ENCODE measurements at regions not wholly inside any gene's neighbourhood (a gene's known extent, or its start where the extent isn't known, plus 50 kb on each side); places are given as distances from the start of the nearest gene placed in this dataset.
"Not testable (repeated sequence)": the region's sequence is repeated elsewhere in the genome, so short reads cannot be mapped to it uniquely, and the experiment has no call there.

DNA sequence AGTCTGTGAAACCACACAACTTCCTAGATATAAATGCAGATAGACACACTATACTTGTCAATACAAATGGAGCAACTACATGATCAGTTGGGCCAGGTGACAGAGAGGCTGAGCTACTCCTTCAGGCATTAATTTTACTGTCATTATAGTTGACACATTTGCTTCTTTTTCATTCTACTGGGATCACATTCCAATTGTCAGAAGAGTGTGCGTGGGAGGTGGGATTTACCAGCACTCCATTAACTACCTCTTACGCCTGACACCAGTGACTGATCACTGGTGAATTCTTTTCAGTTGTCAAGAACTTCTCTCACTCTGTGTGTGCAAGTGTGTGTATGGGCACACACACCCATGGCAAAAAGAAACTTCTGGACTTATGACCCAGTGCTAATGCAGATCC lies 94.2 kb upstream of the DIAPH2 start:
- Histone ChIP-seq H3K27me3 (ENCODE audit: control insufficient read depth, insufficient read depth, low read length) (no peaks in the 10 kb centered on the region), H3K36me3 (ENCODE audit: control insufficient read depth, insufficient read depth, low read length) (no peaks in the 10 kb centered on the region), H3K27ac (ENCODE audit: low read length) (no peak overlapping the region), H3K9me3 (ENCODE audit: control insufficient read depth, insufficient read depth, low read depth, low read length) (no peaks in the 10 kb centered on the region), H3K4me3 (ENCODE audit: low read depth in 2 of 2, low read length in 2 of 2) (no peak overlapping the region), H3K4me1 (ENCODE audit: control insufficient read depth, insufficient read depth, low read length) (no peaks in the 10 kb centered on the region)
- ChIA-PET CTCF (no interaction called here), POLR2A (no interaction called here)
- TF ChIP-seq, protein P1, sequence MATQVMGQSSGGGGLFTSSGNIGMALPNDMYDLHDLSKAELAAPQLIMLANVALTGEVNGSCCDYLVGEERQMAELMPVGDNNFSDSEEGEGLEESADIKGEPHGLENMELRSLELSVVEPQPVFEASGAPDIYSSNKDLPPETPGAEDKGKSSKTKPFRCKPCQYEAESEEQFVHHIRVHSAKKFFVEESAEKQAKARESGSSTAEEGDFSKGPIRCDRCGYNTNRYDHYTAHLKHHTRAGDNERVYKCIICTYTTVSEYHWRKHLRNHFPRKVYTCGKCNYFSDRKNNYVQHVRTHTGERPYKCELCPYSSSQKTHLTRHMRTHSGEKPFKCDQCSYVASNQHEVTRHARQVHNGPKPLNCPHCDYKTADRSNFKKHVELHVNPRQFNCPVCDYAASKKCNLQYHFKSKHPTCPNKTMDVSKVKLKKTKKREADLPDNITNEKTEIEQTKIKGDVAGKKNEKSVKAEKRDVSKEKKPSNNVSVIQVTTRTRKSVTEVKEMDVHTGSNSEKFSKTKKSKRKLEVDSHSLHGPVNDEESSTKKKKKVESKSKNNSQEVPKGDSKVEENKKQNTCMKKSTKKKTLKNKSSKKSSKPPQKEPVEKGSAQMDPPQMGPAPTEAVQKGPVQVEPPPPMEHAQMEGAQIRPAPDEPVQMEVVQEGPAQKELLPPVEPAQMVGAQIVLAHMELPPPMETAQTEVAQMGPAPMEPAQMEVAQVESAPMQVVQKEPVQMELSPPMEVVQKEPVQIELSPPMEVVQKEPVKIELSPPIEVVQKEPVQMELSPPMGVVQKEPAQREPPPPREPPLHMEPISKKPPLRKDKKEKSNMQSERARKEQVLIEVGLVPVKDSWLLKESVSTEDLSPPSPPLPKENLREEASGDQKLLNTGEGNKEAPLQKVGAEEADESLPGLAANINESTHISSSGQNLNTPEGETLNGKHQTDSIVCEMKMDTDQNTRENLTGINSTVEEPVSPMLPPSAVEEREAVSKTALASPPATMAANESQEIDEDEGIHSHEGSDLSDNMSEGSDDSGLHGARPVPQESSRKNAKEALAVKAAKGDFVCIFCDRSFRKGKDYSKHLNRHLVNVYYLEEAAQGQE (IDR thresholded peaks at IDR 0.05; ENCODE audit: insufficient read depth in 1 of 2, low read depth in 2 of 2, low read length in 1 of 2) = no peak
- TF ChIP-seq TCF7L2 (IDR thresholded peaks at IDR 0.05; ENCODE audit: low read depth, low read length) (no peak), POLR2AphosphoS5 (IDR thresholded peaks at IDR 0.05; ENCODE audit: low read depth, low read length) (no peak), SIN3A (IDR thresholded peaks at IDR 0.05; ENCODE audit: borderline replicate concordance, insufficient read depth, low read depth, low read length) (no peak)
- TF ChIP-seq, protein P2, sequence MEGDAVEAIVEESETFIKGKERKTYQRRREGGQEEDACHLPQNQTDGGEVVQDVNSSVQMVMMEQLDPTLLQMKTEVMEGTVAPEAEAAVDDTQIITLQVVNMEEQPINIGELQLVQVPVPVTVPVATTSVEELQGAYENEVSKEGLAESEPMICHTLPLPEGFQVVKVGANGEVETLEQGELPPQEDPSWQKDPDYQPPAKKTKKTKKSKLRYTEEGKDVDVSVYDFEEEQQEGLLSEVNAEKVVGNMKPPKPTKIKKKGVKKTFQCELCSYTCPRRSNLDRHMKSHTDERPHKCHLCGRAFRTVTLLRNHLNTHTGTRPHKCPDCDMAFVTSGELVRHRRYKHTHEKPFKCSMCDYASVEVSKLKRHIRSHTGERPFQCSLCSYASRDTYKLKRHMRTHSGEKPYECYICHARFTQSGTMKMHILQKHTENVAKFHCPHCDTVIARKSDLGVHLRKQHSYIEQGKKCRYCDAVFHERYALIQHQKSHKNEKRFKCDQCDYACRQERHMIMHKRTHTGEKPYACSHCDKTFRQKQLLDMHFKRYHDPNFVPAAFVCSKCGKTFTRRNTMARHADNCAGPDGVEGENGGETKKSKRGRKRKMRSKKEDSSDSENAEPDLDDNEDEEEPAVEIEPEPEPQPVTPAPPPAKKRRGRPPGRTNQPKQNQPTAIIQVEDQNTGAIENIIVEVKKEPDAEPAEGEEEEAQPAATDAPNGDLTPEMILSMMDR (IDR thresholded peaks at IDR 0.05) = no peak
- intact Hi-C loops (cut with micrococcal nuclease; ENCODE audit: unreplicated experiment) (no loop called here), in situ Hi-C loops (cut with HindIII; ENCODE audit: low pct_unique_long_range_greater_than_20kb, low sequenced_read_pairs) (no loop called here)
- no TSS peak for BruUV-seq (replicated peaks)
- DNase-seq (ENCODE audit: low read depth, low spot score) = no peak
- ATAC-seq = no peak

DNA sequence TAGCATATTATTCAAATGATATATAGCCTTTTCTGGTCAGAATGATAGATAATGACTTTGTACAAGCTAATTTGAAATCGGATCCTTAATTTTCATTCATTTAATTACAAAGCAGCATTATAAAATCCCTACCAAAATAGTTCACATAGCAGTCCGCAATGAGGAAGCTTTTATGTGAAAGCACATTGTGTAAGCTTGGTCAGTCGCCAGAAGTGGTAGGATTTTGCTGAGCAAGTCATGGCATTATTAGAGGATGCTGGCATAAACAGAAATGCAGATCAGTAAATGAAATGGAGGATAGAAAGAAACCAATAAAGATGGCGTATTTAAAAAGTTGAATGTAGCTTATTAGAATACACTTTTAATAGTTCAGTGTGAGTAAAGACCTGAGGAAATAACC lies 93.2 kb upstream of the DIAPH2 start:
- CTCF ChIA-PET = no interaction called here
- intact Hi-C loops (cut with micrococcal nuclease; ENCODE audit: unreplicated experiment) = no loop called here
- POLR2A ChIA-PET = no interaction called here

DNA sequence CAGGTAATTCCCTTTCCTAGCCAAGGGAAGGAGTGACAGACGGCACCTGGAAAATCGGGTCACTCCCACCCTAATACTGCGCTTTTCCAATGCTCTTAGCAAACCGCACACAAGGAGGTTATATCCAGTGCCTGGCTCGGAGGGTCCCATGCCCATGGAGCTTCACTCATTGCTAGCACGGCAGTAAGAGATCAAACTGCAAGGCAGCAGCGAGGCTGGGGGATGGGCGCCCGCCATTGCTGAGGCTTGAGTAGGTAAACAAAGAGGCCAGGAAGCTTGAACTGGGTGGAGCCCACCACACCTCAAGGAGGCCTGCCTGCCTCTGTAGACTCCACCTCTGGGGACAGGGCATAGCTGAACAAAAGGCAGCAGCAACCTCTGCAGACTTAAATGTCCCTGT lies 86.8 kb upstream of the DIAPH2 start:
- CTCF ChIA-PET; BruUV-seq (replicated peaks); DNase-seq (ENCODE audit: low read depth, low spot score): not testable (repeated sequence)

More for the DNA sequence above, 93.2 kb upstream of the DIAPH2 start:
- Histone ChIP-seq H3K36me3 (ENCODE audit: control insufficient read depth, insufficient read depth, low read length) (no peaks in the 10 kb centered on the region), H3K9me3 (ENCODE audit: control insufficient read depth, insufficient read depth, low read depth, low read length) (no peaks in the 10 kb centered on the region), H3K4me1 (ENCODE audit: control insufficient read depth, insufficient read depth, low read length) (no peaks in the 10 kb centered on the region), H3K27ac (ENCODE audit: low read length) (no peak overlapping the region), H3K27me3 (ENCODE audit: control insufficient read depth, insufficient read depth, low read length) (no peaks in the 10 kb centered on the region), H3K4me3 (ENCODE audit: low read depth in 2 of 2, low read length in 2 of 2) (no peak overlapping the region)
- no TSS peak for BruUV-seq (replicated peaks)
- DNase-seq (ENCODE audit: low read depth, low spot score) (no peak), ATAC-seq (no peak)
- TF ChIP-seq, protein P2 (IDR thresholded peaks at IDR 0.05) = no peak
- TF ChIP-seq SIN3A (IDR thresholded peaks at IDR 0.05; ENCODE audit: borderline replicate concordance, insufficient read depth, low read depth, low read length) = no peak
- TF ChIP-seq POLR2AphosphoS5 (IDR thresholded peaks at IDR 0.05; ENCODE audit: low read depth, low read length) = no peak
- no peak for TF ChIP-seq TCF7L2 (IDR thresholded peaks at IDR 0.05; ENCODE audit: low read depth, low read length)
- TF ChIP-seq, protein P1 (IDR thresholded peaks at IDR 0.05; ENCODE audit: insufficient read depth in 1 of 2, low read depth in 2 of 2, low read length in 1 of 2) = no peak
- in situ Hi-C loops (cut with HindIII; ENCODE audit: low pct_unique_long_range_greater_than_20kb, low sequenced_read_pairs) = no loop called here

More for the DNA sequence above, 86.8 kb upstream of the DIAPH2 start:
- H3K36me3 ChIP-seq (ENCODE audit: control insufficient read depth, insufficient read depth, low read length); H3K4me3 ChIP-seq (ENCODE audit: low read depth in 2 of 2, low read length in 2 of 2); H3K4me1 ChIP-seq (ENCODE audit: control insufficient read depth, insufficient read depth, low read length); POLR2A ChIA-PET; H3K27ac ChIP-seq (ENCODE audit: low read length); H3K9me3 ChIP-seq (ENCODE audit: control insufficient read depth, insufficient read depth, low read depth, low read length); H3K27me3 ChIP-seq (ENCODE audit: control insufficient read depth, insufficient read depth, low read length); ATAC-seq; intact Hi-C loops (cut with micrococcal nuclease; ENCODE audit: unreplicated experiment); in situ Hi-C loops (cut with HindIII; ENCODE audit: low pct_unique_long_range_greater_than_20kb, low sequenced_read_pairs): not testable (repeated sequence)

All from Panc1 (cell line).